A673 (cell line): ENCODE measurements at regions not wholly inside any gene's neighbourhood (a gene's known extent, or its start where the extent isn't known, plus 50 kb on each side); places are given as distances from the start of the nearest gene placed in this dataset.

ENCODE experiments used
- BruUV-seq: library from RNA; stranded (reverse); fragments of 400-500 nt; replicated peaks from 2 replicates; lab custom pipeline; 2021; lab: Mats Ljungman, UMichigan
- CTCF ChIA-PET: fragments of 300-600 bp; sonication (Branson Sonifier 250); formaldehyde crosslinking; loops from one replicate; lab custom pipeline; 2022; ENCODE audit warnings: antibody characterized with exemption; lab: Charles Lee
- POLR2A ChIA-PET: fragments of 300-600 bp; sonication (Branson Sonifier 250); formaldehyde crosslinking; loops from one replicate; lab custom pipeline; 2022; ENCODE audit warnings: antibody characterized with exemption; ENCODE audit not compliant: low non-redundant PET; lab: Charles Lee
- DNase-seq: peaks from one replicate; pipeline ENCODE4 v3.0.0-alpha.2; 2015; ENCODE audit warnings: low spot score
- H3K27ac ChIP-seq: fragments of 200-600 bp; sonication (generic); 2 replicates; pipeline ENCODE4 v1.5.1; 2016; ENCODE audit warnings: mixed run types, low read depth, mild to moderate bottlenecking, mixed read lengths, antibody characterized with exemption, low read length; ENCODE audit not compliant: poor library complexity, severe bottlenecking
- H3K27me3 ChIP-seq: fragments of 200-600 bp; sonication (generic); replicated peaks from 2 replicates; pipeline ENCODE4 v1.6.1; 2017; ENCODE audit warnings: mixed run types, low read depth, mild to moderate bottlenecking, mixed read lengths, antibody characterized with exemption, low read length; ENCODE audit not compliant: insufficient read depth, poor library complexity
- H3K36me3 ChIP-seq: fragments of 200-600 bp; sonication (generic); 2 replicates; pipeline ENCODE4 v1.6.1; 2016; ENCODE audit warnings: mixed run types, mild to moderate bottlenecking, mixed read lengths, antibody characterized with exemption, low read length; ENCODE audit not compliant: insufficient read depth, poor library complexity, severe bottlenecking
- H3K4me1 ChIP-seq: fragments of 200-600 bp; sonication (generic); 2 replicates; pipeline ENCODE4 v1.6.1; 2017; ENCODE audit warnings: mixed run types, mild to moderate bottlenecking, mixed read lengths, antibody characterized with exemption, low read length; ENCODE audit not compliant: insufficient read depth, poor library complexity, severe bottlenecking
- H3K4me3 ChIP-seq: fragments of 200-600 bp; sonication (generic); 2 replicates; pipeline ENCODE4 v1.5.1; 2016; ENCODE audit warnings: low read depth, mixed run types, mild to moderate bottlenecking, mixed read lengths, low read length; ENCODE audit not compliant: poor library complexity, severe bottlenecking
- H3K9me3 ChIP-seq: fragments of 200-600 bp; sonication (generic); 2 replicates; pipeline ENCODE4 v1.6.1; 2016; ENCODE audit warnings: mixed run types, low read depth, mild to moderate bottlenecking, mixed read lengths, antibody characterized with exemption, low read length; ENCODE audit not compliant: poor library complexity, severe bottlenecking
- EZH2 ChIP-seq: fragments of 200-600 bp; sonication (generic); IDR thresholded peaks from 2 replicates; pipeline ENCODE4 v1.6.1; 2017; ENCODE audit warnings: borderline replicate concordance, low read depth, mild to moderate bottlenecking, mixed read lengths, antibody characterized with exemption, low read length; ENCODE audit not compliant: poor library complexity, severe bottlenecking
- intact Hi-C: fragments of 100-400 bp; cut with micrococcal nuclease; formaldehyde crosslinking; loops from one replicate; pipeline ENCODE4 v1.10.0; 2022; ENCODE audit not compliant: unreplicated experiment
- TF ChIP-seq, protein P1 (sequence below): fragments of 300-800, 200-600 bp; sonication (generic); conservative IDR thresholded peaks from 2 replicates; pipeline ENCODE4 v1.5.1; 2017; ENCODE audit warnings: low read depth, mild to moderate bottlenecking, antibody characterized with exemption, low read length, moderate library complexity, mixed read lengths

DNA sequence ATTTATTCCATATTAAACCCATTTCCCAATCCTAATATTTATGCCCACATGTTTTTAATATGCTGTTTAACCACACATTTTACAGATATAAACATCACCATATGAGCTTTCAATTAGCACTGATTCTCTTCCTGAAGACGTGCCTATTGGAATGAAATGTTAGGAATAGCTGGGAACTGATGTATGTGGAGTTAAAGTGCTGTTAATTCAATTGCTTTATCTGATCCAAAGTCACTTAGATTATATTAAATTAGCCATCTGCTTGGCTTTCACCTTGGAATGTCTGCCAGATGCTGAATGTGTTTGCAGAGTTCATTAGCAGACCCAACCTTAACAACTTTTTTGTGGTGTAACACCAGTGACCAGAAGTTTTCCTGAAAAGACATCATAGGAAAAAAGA is 942.9 kb upstream of the KLHL29 start:
- DNase-seq = no peak
- intact Hi-C loops = no loop called here
- BruUV-seq = no TSS peak
- Histone ChIP-seq H3K27ac (no peak overlapping the region), H3K27me3 (no peaks in the 10 kb centered on the region), H3K9me3 (no peaks in the 10 kb centered on the region), H3K4me1 (no peaks in the 10 kb centered on the region), H3K36me3 (no peaks in the 10 kb centered on the region), H3K4me3 (no peak overlapping the region)
- CTCF ChIA-PET = no interaction called here
- no peak for TF ChIP-seq EZH2
- TF ChIP-seq, protein P1, sequence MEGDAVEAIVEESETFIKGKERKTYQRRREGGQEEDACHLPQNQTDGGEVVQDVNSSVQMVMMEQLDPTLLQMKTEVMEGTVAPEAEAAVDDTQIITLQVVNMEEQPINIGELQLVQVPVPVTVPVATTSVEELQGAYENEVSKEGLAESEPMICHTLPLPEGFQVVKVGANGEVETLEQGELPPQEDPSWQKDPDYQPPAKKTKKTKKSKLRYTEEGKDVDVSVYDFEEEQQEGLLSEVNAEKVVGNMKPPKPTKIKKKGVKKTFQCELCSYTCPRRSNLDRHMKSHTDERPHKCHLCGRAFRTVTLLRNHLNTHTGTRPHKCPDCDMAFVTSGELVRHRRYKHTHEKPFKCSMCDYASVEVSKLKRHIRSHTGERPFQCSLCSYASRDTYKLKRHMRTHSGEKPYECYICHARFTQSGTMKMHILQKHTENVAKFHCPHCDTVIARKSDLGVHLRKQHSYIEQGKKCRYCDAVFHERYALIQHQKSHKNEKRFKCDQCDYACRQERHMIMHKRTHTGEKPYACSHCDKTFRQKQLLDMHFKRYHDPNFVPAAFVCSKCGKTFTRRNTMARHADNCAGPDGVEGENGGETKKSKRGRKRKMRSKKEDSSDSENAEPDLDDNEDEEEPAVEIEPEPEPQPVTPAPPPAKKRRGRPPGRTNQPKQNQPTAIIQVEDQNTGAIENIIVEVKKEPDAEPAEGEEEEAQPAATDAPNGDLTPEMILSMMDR = no peak
- POLR2A ChIA-PET = no interaction called here

DNA sequence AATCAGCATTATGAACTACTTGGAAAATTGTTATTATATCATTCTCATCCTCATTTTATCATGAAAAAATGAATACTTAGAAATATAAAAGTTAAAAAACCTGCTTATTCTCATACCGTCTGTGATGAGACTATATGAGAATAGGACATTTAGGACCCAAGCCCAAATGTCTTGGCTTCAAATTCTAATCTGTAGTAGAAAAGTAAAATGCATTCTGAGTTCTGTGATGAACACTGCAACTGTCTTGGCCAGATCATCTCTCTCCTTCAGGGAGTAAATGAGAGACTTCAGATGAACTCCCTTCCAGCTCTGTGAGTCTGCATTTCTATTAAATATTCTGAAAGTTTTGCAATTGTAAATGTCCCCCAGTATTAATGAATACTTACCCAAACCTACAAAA is 940.7 kb upstream of the KLHL29 start:
- no peaks in the 10 kb centered on the region for H3K4me1 ChIP-seq
- H3K9me3 ChIP-seq = no peaks in the 10 kb centered on the region
- no peak overlapping the region for H3K27ac ChIP-seq
- intact Hi-C loops = no loop called here
- ChIA-PET CTCF (no interaction called here), POLR2A (no interaction called here)
- no peaks in the 10 kb centered on the region for H3K27me3 ChIP-seq
- no peaks in the 10 kb centered on the region for H3K36me3 ChIP-seq
- BruUV-seq = no TSS peak
- no peak for TF ChIP-seq EZH2
- TF ChIP-seq, protein P1 = no peak
- no peak for DNase-seq
- H3K4me3 ChIP-seq = no peak overlapping the region

DNA sequence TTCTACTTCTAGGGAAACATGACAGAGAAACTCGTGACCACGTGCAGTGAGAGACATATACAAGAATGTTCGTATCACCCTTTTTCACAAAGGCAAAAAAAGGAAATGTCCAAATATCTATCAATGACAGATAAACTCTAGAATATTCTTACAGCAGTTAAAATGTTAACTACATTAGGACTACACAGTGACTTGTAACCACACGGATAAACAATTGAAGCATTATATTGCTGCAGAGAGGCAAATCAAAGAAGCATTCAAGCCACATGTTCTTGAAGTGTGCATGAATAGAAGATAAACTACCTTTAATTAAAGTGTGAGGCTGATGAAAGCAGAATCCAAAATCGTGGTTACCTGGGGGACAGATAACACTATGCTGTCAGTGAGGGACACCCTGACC is 935.3 kb upstream of the KLHL29 start:
- CTCF ChIA-PET = no interaction called here
- Histone ChIP-seq H3K36me3 (no peaks in the 10 kb centered on the region), H3K27me3 (no peaks in the 10 kb centered on the region), H3K9me3 (no peaks in the 10 kb centered on the region), H3K27ac (no peak overlapping the region), H3K4me1 (no peaks in the 10 kb centered on the region), H3K4me3 (no peak overlapping the region)
- TF ChIP-seq, protein P1 = no peak
- TF ChIP-seq EZH2 = no peak
- intact Hi-C loops = no loop called here
- no TSS peak for BruUV-seq
- POLR2A ChIA-PET = no interaction called here
- no peak for DNase-seq
